Adrenal gland (tissue), 9 donors: ENCODE measurements at regions not wholly inside any gene's neighbourhood (a gene's known extent, or its start where the extent isn't known, plus 50 kb on each side); places are given as distances from the start of the nearest gene placed in this dataset.
A peak's percentile ranks its signal among the peaks of the same experiment; 100 is the strongest.

ENCODE experiments used
- DNase-seq, 7 donors: peaks; one replicate each; pipeline ENCODE4 v3.0.0-alpha.2; 2019 to 2020
- H3K27ac ChIP-seq, 5 donors: fragments of 200-600 bp; sonication (generic) in 4 of 5; 1 replicate in 3 of 5; 2 replicates in 2 of 5; pipeline versions ENCODE4 v1.5.1 to v1.8.0; 2016 to 2020; ENCODE audit warnings: mild to moderate bottlenecking in 1 of 5
- H3K27me3 ChIP-seq: fragments of 200-600 bp; 2 replicates; pipeline ENCODE4 v1.8.0; 2021
- H3K36me3 ChIP-seq, 2 donors: fragments of 200-600 bp; replicated peaks in 1 of 2; 1 replicate in 1 of 2; 2 replicates in 1 of 2; pipeline versions ENCODE4 v1.5.1 to v1.8.0; 2018 to 2022
- H3K4me1 ChIP-seq, 2 donors: fragments of 200-600 bp; replicated peaks in 1 of 2; 1 replicate in 1 of 2; 2 replicates in 1 of 2; pipeline versions ENCODE4 v1.5.1 to v1.8.0; 2018 to 2021
- H3K4me3 ChIP-seq, 4 donors: fragments of 200-600 bp; sonication (generic) in 3 of 4; one replicate each; pipeline ENCODE4 v1.5.1; 2016 to 2018
- H3K9me3 ChIP-seq, 3 donors: fragments of 200-600 bp; sonication (generic) in 1 of 3; replicated peaks in 1 of 3; 1 replicate in 2 of 3; 2 replicates in 1 of 3; pipeline versions ENCODE4 v1.5.1 to v1.8.0; 2016 to 2021
- CTCF ChIP-seq, 6 experiments: fragments of 450-650 bp in 4 of 6; fragments of 200-600 bp in 2 of 6; sonication (generic) in 1 of 6; IDR thresholded peaks; 1 replicate in 5 of 6; 2 replicates in 1 of 6; pipeline versions ENCODE4 v1.5.1 to v1.8.0; 2016 to 2021; ENCODE audit warnings: antibody characterized with exemption in 6 of 6, mild to moderate bottlenecking in 2 of 6, moderate library complexity in 1 of 6
- POLR2A ChIP-seq, 2 donors: fragments of 450-650 bp; IDR thresholded peaks; one replicate each; pipeline ENCODE4 v1.6.1; 2017; ENCODE audit warnings: antibody characterized with exemption in 2 of 2, mild to moderate bottlenecking in 2 of 2, moderate library complexity in 1 of 2
- WGBS, 4 donors: extraction: QIAGEN DNeasy Blood & Tissue Kit in 2 of 4; methylation state at CpG; one replicate each; pipeline versions ENCODE4 v1.1.5 to v1.1.7; 2013 to 2017; 5-methylcytosine and 5-hydroxymethylcytosine counted together
- intact Hi-C, 2 donors: fragments of 100-400 bp; cut with DNase I; formaldehyde crosslinking; loops; one replicate each; pipeline versions ENCODE4 v1.14.1 to v1.15.0; 2022 to 2023
- donor health status: healthy with polysubstance abuse.
- donor health status: Bipolar disorder and iron deficiency.
- donor health status: DM: yes; HTN: yes; CAD: no.
- donor health status: DM: no; HTN: no; CAD: no.
- donor health status: DM: no; HTN: no; CAD: no.

- Histone ChIP-seq H3K9me3 (no peaks in the 10 kb centered on the region), H3K4me3 (no peak overlapping the region), H3K36me3 (no peaks in the 10 kb centered on the region), H3K4me1 (no peaks in the 10 kb centered on the region), H3K27ac (no peak overlapping the region), H3K27me3 (no peaks in the 10 kb centered on the region)
- 67 to 78% (median 72%) methylated on average over 9 of the region's 9 CpGs for WGBS, 4 donors
- intact Hi-C loops = loop anchor here (5.0 kb wide), 2 partner anchors 72 to 252 kb away; no protein-coding TSS in a partner anchor
- TF ChIP-seq POLR2A (IDR thresholded peaks at IDR 0.05) = no peak
- no peak for TF ChIP-seq CTCF (IDR thresholded peaks at IDR 0.05)
- no peak for DNase-seq
These were observed 95.7 kb upstream of the SHB start for GRCh38 chr9:38164659-38165221.

DNA sequence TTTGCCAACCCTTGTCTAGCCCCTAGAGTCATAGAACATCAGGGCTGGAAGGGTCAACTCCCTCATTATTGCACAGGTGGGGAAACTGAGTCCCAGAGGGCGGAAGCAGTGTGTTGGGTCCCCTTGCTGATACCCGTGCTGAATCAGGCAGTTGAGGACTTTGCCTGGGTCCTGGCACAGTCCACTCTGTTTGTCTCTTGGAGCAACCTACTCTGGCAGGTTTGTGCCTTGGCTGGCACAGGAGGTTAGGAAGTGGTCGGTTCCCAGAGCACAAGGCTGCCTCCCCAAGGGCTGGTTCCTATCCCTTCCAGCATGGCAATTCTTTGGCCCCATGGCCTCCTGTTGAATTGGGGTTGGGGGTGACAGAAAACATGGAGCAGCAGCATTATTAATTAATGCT, 94.5 kb upstream of the SHB start:
- peak in 1 of 7 donors; percentile 31 for DNase-seq
- no peak overlapping the region for H3K4me3 ChIP-seq
- no peaks in the 10 kb centered on the region for H3K36me3 ChIP-seq
- H3K27me3 ChIP-seq = no peaks in the 10 kb centered on the region
- H3K27ac ChIP-seq = no peak overlapping the region
- no peaks in the 10 kb centered on the region for H3K4me1 ChIP-seq
- 71 to 84% (median 82%) methylated on average over 1 to 3 of the region's 3 CpGs for WGBS, 4 donors
- H3K9me3 ChIP-seq = no peaks in the 10 kb centered on the region
- no peak for TF ChIP-seq POLR2A (IDR thresholded peaks at IDR 0.05)
- no peak for TF ChIP-seq CTCF (IDR thresholded peaks at IDR 0.05)
- intact Hi-C loops = loop anchor here (5.0 kb wide), 2 partner anchors 71 to 251 kb away; no protein-coding TSS in a partner anchor

DNA sequence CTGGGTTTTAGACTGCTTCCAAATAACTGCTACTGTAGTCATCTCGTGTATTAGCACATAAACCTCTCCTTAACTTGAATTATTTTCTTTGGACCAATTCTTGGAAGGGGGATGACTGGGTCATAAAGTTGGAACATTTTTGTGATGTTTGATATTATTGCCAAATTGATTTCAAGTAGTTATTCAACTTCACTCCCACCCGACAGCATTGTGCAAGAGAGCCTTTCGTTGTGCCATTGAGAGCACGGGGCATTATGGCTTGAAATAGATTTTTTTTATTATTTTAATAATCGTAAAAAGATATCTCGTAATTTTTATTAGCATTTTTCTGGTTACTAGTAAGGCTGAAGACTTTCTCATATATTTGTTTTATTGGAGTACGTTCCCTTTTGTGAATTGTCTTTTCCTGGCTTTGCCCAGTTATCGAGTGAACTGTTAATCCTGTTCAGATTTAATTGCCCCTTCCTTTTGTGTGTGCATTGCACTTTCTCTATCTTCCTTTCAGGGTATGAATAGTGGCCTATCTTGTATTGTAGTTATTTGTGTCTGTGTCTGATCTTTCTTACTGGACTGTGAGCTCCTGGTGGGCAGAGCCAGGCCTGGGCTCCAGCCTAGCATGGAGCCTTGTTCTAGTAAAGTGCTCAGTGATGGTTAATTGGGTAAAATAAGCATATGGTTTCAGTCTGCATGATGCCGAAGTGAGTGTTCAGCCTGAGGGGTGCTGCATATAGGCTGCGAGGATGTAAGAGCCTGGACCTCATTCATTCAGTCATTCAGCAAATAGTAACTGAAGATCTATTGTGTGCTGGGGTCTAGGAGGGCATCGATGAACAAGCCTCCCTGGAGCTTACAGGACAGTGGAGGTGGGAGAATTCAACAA, 93.5 kb upstream of the SHB start:
- Histone ChIP-seq H3K9me3 (no peaks in the 10 kb centered on the region), H3K27ac (no peak overlapping the region), H3K4me3 (no peak overlapping the region), H3K27me3 (no peaks in the 10 kb centered on the region), H3K36me3 (no peaks in the 10 kb centered on the region), H3K4me1 (no peaks in the 10 kb centered on the region)
- TF ChIP-seq POLR2A (IDR thresholded peaks at IDR 0.05) = no peak
- TF ChIP-seq CTCF (IDR thresholded peaks at IDR 0.05) = no peak
- 68 to 73% (median 70%) methylated on average over 11 of the region's 11 CpGs for WGBS, 4 donors
- DNase-seq = peak in 1 of 7 donors; percentile 50
- intact Hi-C loops = loop anchor here (5.0 kb wide), 2 partner anchors 70 to 250 kb away; no protein-coding TSS in a partner anchor

DNA sequence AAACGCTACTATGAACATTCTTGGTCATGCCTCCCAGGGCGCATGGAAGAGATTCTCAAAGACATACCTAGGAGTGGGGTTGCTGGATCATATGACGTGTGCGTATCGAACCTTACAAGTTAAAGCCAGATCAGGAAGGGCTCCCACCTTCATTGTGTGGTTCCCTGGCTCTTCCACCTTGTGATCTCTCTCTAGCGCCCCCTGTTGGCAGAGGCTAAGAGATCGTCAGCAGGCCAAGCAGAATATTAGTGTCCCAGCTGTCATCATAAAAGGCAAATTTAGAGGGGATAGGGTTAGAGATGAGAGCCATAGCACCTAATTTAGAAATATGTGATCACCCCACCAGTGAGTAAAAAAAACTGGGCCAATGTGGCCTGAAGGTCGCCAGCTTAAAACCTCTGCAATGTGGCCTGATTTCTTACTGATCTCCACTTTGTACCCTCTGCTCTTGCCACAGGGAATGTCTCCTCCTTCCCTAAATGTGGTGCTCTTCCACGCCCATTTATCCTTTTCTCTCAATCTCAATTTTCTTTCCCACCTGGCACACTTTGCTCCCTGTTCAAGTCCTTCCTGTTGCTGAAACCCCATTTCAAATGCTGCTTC, 91.7 kb upstream of the SHB start:
- no peak for TF ChIP-seq POLR2A (IDR thresholded peaks at IDR 0.05)
- TF ChIP-seq CTCF (IDR thresholded peaks at IDR 0.05) = peak; percentile 57 to 80 (median 75)
- 37 to 42% (median 41%) methylated on average over 9 of the region's 9 CpGs for WGBS, 4 donors
- H3K9me3 ChIP-seq = no peaks in the 10 kb centered on the region
- H3K36me3 ChIP-seq = no peaks in the 10 kb centered on the region
- no peak overlapping the region for H3K27ac ChIP-seq
- no peaks in the 10 kb centered on the region for H3K4me1 ChIP-seq
- no peaks in the 10 kb centered on the region for H3K27me3 ChIP-seq
- peak; percentile 43 to 79 (median 76) for DNase-seq
- no peak overlapping the region for H3K4me3 ChIP-seq
- intact Hi-C loops = loop anchor here (5.0 kb wide), 2 partner anchors 68 to 248 kb away; no protein-coding TSS in a partner anchor
